Stimulated activated CD4-positive, alpha-beta T cell treated with anti-CD3 and anti-CD28 coated beads, Interleukin-2, amount 100 ng/mL, for 24 hours (primary cell): ENCODE measurements at regions not wholly inside any gene's neighbourhood (a gene's known extent, or its start where the extent isn't known, plus 50 kb on each side); places are given as distances from the start of the nearest gene placed in this dataset.
"Not testable (repeated sequence)": the region's sequence is repeated elsewhere in the genome, so short reads cannot be mapped to it uniquely, and the experiment has no call there.

Experiments used
- DNase-seq, 2 donors: peaks; one replicate each; pipeline ENCODE4 v3.0.0-alpha.2; 2020

- not testable (repeated sequence) for DNase-seq
Measured at GRCh38 chr6:28626386-28626785, 100.7 kb downstream of the GPX5 start.

- no peak for DNase-seq
Measured at GRCh38 chr6:28632326-28632851, 106.7 kb downstream of the GPX5 start.

GRCh38 chr6:28633445-28634215, 107.9 kb downstream of the GPX5 start:
- DNase-seq, result no peak

- no peak for DNase-seq
Measured at GRCh38 chr6:28634411-28634760, 108.7 kb downstream of the GPX5 start.

- no peak for DNase-seq
Measured at GRCh38 chr6:28634761-28635546, 109.3 kb downstream of the GPX5 start.

GRCh38 chr6:28635547-28636158, 110.0 kb downstream of the GPX5 start:
- no peak for DNase-seq

GRCh38 chr6:28638787-28639430, 113.2 kb downstream of the GPX5 start:
- no peak for DNase-seq

- not testable (repeated sequence) for DNase-seq
Measured at GRCh38 chr6:28639445-28640290, 114.0 kb downstream of the GPX5 start.

GRCh38 chr6:28643017-28643740, 117.5 kb downstream of the GPX5 start:
- peak; percentile 52 to 77 for DNase-seq

- no peak for DNase-seq
Measured at GRCh38 chr6:28646650-28647049, 121.0 kb downstream of the GPX5 start.

- DNase-seq, result peak; percentile 70 to 82
Measured at GRCh38 chr6:28648035-28648877, 122.6 kb downstream of the GPX5 start.

GRCh38 chr6:28648878-28649375, 123.2 kb downstream of the GPX5 start:
- DNase-seq, result no peak

- DNase-seq, result no peak
Measured at GRCh38 chr6:28651161-28651560, 125.5 kb downstream of the GPX5 start.

- DNase-seq, result no peak
Measured at GRCh38 chr6:28653876-28654275, 128.2 kb downstream of the GPX5 start.

GRCh38 chr6:28655164-28655563, 129.5 kb downstream of the GPX5 start:
- DNase-seq, result no peak

GRCh38 chr6:28656715-28657114, 131.0 kb downstream of the GPX5 start:
- no peak for DNase-seq

GRCh38 chr6:28657381-28657768, 131.7 kb downstream of the GPX5 start:
- no peak for DNase-seq

- DNase-seq, result peak; percentile 73 to 78
Measured at GRCh38 chr6:28657769-28658465, 132.2 kb downstream of the GPX5 start.

GRCh38 chr6:28658475-28659249, 133.0 kb downstream of the GPX5 start:
- DNase-seq, result no peak
